ENCODE measurements at regions not wholly inside any gene's neighbourhood (a gene's known extent, or its start where the extent isn't known, plus 50 kb on each side); places are given as distances from the start of the nearest gene placed in this dataset.
A peak's percentile ranks its signal among the peaks of the same experiment; 100 is the strongest.

GRCh38 chr4:3818371-3818770 lies 52.2 kb downstream of the ADRA2C start:
- DNase-seq (ENCODE audit: low spot score): no peak

- no peak for DNase-seq (ENCODE audit: low spot score)
These were observed 53.2 kb downstream of the ADRA2C start for GRCh38 chr4:3819210-3819919.

DNA sequence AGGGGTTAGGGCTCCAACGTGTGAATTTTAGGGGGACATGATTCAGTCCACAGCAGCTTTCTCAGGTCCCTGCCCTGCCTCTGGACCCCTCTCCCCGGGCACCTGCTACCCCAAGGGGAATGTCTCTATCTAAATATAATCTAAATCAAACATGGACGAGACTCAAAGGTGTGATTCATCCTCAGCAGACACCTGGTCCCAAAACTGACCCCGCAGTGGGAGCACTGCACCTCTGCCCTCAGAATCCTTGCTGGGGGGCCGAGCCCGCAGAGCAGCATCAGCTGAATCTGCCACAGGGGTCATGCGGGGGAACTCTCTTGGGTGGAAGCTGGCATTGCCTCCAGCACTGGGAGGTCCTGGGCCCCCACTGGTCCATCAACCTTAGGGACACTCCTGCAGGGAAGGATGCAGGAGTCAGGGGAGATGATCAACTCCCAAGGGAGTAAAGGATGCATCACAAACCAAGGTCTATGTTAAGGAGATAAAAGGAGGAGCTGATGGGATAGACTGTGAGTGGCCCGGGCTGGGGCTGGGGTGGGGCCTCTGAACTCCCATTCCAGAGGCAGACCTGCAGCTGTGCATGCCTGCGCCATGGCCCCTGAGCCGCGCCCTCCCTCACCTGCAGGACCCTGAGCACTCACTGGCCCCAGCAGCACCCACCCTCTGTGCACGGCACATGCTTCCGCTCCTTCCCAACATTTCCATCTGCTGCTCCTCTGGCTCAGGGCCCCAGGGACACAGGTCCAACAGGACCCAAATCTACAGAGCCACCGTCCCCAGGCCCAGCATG lies 54.0 kb downstream of the ADRA2C start:
- no peak for DNase-seq (ENCODE audit: low spot score)

DNA sequence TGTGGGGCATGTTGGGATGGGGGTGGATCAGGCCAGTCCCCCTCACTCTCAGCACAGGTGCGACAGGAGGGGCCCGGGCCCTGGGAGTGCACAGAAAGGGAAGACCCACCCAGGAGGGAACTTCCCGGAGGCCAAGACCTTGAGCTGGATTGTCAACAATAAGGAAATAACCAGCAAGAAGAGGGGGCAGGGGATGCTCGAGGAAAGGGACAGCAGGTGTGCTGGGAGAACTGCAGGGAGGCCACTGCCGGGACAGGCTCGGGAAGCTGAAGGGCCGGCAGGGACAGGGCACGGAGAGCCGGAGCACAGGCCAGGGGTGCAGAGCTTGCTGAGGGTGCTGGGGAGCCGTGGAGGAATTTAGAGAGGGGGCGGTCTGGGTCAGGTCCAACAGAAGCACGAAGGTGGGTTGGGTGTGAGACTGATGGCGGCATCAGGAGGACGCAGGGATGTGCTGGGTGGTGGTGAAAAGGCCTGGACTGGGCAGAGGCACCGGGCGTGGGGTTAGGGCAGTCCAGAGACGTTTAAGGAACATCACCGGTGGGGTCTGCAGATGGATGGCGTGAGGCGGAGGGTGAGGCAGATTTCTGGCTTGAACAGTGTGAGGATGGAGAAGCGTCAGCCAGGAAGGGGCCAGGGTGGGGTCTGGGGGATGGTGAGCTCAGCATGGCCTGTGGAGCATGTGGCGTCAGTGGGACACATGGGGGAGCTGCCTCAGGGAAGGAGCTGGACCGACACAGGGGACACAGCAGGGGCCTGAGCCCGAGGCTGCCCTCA lies 54.8 kb downstream of the ADRA2C start:
- no peak for DNase-seq (ENCODE audit: low spot score)

DNA sequence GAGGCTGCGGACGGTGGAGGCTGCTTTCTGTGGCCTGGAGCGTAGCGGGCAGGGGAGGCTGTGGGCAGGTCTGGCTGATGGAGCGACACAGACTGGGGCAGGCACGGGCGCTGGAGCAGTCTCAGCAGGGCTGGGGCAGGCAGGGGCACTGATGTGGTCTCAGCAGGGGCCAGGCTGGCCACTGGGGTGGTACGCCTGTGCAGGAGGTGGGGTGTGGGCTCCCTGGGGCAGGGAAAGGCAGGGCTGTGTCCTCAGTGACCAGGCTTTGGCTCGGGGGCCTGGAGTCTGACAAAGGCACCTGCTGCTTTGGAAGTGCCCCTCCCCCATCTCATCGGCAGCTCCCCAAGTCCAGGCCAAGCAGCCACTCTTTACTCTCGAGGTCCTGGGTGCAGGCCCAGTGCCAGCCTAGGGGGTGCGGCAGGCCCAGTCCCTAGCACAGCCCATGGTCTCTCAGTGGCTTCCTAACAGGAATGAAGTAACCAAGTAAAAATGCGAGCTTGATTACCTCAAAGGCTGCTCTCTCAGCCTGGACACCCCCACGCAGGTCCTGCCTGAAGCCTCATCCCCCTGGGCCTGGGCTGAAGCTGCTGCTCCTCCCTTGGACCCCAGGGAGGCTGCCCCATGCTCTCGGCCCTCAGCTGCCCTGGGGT lies 55.5 kb downstream of the ADRA2C start:
- DNase-seq (ENCODE audit: low spot score): no peak

DNA sequence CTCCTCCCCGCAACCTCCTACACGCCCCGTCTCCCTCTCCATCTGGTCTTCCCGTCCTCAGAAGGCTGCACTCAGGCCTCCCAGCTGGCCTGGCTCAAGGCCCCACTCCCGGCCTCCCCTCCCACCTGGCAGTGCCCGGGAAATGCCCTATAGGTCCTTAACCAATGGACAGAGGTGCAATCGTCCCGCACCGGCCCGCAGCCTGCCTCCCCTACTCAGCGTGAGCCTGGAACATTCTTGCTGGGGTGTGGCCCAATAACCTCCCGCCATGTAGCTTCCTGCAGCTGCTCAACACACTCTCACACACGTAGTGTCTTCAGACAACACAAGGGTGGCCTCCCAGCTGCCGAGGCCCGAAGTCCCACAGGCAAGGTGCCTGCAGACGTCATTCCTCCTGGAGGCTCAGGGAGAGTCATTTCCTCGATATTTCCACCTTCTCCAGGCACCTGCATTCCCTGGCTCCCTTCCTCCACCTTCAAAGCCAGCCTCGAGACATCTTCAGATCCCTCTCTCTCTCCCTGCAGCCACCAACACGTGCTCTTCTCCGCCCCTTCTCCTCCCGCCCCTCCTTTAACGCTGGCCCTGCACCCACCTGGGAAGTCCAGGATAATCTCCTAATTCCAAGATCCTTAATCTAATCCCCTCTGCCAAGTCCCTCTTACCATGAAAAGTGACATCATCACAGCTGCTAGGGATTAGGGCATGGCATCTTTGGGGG lies 56.2 kb downstream of the ADRA2C start:
- no peak for DNase-seq (ENCODE audit: low spot score)

DNA sequence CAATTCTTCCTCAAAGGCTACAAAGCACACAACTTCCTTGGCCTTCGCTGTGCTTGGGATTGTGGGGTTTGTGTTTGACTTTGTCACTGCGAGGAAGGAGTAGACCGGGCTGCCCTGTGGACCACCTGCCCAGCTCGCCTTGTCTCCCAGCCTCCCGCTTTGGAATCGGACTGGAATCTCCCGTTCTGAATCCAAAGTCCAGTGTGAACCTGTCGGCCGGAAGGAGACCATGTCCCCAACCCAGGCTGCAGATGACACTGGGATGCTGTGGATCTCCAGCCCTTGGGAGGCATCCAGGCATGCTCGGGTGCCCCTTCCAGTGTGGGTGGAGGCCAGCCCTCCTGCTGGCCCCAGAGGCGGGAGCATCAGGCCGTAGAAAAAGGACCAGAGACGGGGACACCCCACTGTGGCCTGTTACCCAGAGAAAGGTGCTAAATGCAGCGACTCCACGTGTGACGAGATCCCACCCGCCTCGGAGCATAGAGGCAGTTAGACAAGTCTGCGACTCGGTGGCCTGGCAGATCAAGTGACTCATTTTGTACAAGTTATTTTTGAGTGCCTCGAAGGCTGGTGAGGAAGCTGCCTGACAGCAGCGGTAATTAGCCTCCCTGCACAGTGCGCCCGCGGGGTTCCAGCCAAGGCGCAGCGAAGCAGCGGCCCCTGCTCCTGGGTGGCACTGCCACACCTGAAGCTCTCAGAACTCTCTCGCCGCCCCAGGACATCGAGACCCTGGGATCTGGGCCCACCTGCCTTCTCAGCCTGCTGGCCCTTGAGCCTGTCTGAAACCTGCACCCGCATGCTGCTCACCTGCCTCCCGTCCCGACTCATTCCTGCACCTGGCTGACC lies 57.5 kb downstream of the ADRA2C start:
- no peak for DNase-seq (ENCODE audit: low spot score)

- DNase-seq (ENCODE audit: low spot score): no peak
These were observed 58.5 kb downstream of the ADRA2C start for GRCh38 chr4:3824521-3825270.

DNA sequence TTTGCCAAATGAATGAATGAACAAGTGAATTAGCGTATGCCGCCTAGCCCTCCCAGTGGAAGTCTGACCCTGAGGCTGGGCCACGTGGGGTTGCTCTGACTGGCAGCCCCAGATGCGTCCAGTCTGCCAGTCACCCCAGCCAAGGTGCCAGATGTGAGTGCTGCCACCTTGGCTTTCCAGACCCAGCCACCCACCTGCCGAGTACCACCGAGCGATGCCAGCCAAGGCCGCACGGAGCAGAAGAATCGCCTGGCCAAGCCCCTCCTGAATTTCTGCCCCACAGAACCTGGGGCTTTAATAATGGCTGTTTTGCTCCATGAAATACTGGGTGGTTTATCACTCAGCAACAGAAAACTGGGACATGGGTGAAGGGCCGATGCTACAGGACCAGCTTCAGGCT lies 59.3 kb downstream of the ADRA2C start:
- DNase-seq (ENCODE audit: low spot score): no peak

DNA sequence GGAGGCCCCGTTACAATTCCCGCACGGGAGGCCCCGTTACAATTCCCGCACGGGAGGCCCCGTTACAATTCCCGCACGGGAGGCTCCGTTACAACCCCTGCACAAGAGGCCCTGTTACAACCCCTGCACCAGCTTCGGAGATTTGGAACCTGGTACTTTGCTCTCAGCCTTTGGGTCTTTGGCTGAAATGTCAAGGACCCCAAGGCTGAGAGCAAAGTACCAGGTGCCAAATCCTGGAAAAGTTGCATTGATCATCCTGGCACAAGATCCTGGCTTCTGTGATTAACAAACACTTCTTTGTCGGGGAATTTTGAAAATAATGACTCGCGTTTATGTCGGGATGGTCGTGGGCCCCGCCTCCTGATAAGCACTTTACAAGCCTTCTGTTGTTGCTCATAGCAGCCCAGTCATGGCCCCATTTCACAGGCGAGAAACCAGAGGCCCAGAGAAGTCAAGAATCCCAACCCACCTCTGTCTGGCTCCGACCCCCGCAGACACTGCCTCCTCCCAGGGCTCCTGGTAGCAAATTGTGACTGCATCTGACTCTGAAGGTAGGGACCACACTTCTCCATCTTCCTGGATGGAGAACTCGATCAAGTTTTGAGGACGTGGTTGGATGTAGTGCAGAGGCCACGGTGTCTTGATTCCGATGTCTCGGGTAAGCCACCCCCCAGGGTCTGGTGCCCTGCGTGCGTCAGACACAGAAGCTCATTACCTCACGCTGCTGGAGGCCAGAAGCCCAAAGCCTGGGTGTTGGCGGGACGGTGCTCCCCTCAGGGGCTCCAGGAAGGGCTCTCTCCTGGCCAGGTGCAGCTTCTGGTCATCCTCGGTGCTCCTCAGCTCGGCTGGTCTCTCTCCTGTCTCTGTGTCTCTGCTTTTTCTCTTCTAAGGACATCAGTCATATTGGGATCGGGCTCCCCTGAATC lies 60.3 kb downstream of the ADRA2C start:
- DNase-seq (ENCODE audit: low spot score): no peak

DNA sequence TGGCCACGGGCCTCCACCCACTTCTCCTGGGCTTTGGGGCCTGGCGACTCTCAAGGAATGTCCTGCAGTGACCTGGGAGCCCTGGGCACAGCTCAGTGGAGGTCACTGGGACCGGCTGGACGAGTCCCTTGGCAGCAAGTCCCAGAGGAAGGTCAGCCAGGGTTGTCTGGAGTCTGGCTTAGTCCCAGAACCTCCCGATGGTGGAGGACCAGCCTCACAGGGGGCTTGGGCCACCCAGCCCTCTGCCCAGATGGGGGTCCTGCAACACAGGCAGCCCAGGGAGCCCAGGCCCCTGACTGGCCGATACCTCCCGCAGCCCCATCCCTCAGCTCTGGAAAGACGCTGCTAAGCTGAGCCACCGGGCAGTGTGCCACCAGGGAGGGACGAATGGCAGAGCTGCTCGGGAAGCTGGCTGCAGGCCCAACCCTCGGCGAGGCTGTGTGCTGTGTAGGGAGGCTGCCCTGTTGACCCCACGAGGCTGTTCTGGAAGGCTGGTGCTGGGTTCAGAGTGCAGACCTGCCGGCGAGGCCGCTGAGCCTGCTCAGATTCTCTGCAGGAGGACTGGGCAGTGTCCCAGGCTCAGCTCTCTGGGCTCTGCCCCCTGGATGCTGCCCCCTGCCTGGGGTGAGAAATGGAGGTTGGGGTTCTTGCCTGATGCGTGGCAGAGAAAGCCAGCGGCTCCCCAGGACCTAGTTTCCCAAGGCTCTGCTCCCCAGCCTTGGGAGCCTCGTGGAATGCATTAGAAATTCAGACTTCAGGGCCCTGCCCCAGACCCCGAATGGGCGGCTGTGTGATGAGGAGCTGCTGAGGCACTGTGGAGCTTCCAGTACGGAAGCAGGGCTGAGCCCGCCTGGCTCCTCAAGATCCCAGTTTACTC lies 61.7 kb downstream of the ADRA2C start:
- peak; percentile 81 for DNase-seq (ENCODE audit: low spot score)

DNA sequence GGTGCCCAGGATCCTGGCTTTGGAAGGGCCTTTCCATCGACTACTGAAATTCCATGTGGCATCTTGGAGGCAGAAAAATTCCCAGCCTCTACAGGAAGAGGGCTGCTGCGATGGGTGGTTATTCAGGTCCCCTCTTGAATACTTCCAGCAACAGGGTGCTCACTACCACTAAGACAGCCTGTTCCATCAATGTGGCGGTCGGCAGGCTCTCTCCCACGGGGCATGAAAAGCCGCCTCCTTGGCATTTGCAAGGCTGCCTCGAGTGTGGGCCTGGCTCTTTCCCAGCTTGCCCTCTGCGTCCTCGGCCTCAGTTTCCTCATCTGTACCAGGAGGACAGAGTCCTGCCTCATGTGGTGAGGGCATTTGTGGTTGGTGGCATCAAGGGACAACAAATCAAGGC lies 62.4 kb downstream of the ADRA2C start:
- DNase-seq (ENCODE audit: low spot score): no peak

GRCh38 chr4:3829211-3829955 lies 63.2 kb downstream of the ADRA2C start:
- no peak for DNase-seq (ENCODE audit: low spot score)

DNA sequence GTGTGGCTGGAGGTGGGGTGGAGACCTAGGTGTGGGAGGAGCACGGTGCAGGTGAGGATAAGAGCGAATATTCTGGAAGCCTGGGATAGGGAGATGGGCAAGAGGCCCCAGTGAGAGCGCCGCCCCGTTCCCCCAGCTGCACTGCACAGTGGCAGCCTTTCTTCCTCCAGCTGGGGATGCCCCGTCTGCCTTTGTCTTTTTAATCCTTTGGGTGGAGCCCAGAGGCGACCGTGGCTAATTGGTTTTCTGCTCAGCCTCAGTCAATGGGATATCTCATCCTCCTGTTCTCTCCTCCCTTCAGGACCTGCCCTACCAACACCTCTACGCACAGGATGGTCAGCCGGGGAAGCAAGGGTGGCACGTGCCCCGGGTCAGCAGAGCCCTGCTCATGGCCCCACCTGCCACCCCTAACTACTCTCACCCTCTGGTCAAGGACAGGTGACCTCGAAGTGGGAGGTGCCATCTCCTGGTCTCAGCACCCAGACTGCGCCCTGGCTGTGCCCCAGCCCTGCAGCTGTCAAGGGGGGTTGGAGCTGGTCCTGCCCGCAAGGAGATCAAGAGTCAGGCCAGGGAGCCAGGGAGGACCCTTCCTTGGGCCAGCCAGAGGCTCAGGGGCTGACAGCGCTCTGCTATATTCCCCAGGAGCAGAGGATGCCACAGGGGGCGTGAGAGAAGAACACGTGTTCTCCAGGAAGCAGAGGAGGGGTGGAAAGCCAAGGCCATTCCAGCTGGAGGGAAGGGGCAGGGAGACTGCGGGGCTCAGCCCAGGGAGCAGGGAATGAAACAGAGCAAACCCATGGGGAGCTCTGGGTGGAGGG lies 64.0 kb downstream of the ADRA2C start:
- DNase-seq (ENCODE audit: low spot score): no peak

GRCh38 chr4:3830774-3831528 lies 64.8 kb downstream of the ADRA2C start:
- no peak for DNase-seq (ENCODE audit: low spot score)
